HG02678 (cell line): ENCODE measurements at regions not wholly inside any gene's neighbourhood (a gene's known extent, or its start where the extent isn't known, plus 50 kb on each side); places are given as distances from the start of the nearest gene placed in this dataset.
"Not testable (repeated sequence)": the region's sequence is repeated elsewhere in the genome, so short reads cannot be mapped to it uniquely, and the experiment has no call there.

Source experiments
- ATAC-seq: cut with Tn5 transposase; IDR thresholded peaks from one replicate; pipeline ENCODE4 v1.9.1; 2021; ENCODE audit warnings: mild to moderate bottlenecking, moderate library complexity; ENCODE audit not compliant: unreplicated experiment

- no peak for ATAC-seq
Measured at GRCh38 chr4:164154416-164154815, 599.5 kb upstream of the SMIM31 start.

DNA sequence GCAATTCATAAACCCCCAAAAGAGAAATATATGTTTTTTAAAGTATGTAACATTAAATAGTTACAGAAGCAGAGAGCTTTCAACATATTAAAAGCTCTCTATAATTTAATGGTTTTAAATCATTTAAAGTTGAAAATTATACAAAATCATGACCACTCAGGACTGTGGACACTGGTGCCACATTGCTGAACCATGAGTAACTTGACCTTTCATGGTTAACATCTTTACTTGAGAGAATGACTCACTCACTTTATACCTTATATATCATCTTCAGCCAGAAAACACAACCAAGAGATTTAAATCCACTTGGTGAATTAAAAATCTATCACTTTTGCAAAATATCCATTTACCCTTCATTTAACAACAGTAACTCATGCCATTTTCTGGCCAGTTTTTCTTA lies 584.3 kb upstream of the SMIM31 start:
- ATAC-seq = no peak

GRCh38 chr4:164177153-164177552 lies 576.8 kb upstream of the SMIM31 start:
- no peak for ATAC-seq

DNA sequence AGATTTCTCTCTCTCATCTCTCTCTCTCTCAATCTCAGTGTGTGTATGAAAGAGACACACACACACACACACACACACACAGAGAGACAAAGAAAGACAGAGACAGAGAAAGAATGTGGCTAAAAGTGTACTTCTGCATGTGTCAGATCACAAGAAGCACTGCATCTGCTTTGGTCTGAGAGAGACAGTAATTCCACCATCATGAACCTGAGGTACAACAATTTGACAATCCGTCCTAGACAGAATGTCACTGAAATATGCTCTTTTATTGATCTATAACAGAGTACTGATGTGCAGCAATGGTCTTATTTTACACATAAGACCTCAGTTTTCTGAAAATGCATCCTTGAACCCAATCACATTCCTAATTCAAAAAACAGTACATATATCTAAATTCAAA lies 576.2 kb upstream of the SMIM31 start:
- ATAC-seq = no peak

DNA sequence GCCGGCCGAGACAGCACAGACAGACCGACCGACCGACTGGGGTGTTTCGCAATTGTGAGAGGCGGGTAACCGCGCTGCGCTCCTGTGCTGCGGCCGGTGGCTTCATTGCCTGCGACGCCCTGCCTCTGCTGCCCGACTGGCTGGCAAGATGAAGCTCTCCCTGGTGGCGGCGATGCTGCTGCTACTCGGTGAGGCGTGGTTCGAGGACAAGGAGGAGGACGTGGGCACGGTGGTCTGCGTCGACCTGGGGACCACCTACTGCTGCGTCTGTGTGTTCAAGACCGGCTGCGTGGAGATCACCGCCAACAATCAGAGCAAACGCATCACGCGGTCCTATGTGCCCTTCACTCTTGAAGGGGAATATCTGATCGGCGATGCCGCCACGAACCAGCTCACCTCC lies 565.7 kb upstream of the SMIM31 start:
- no peak for ATAC-seq

DNA sequence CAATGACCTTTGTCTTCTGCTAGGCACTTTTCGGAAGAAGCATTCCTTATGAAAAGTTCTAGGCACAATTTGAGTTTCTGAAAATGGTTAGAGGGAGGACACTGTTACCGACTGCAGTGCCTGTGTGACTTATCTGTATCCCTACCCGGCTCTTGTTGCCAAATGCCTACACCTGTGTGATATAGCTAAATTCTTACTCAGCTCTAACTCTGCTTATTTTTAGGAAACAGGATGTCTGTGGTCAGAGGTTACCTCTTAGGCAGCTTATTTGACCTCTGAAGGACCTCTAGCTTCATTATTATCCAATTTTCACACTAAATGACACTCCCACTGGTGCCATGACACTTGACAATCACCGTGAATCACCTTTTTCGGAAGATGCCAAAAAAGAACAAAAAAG lies 561.1 kb upstream of the SMIM31 start:
- ATAC-seq = no peak

DNA sequence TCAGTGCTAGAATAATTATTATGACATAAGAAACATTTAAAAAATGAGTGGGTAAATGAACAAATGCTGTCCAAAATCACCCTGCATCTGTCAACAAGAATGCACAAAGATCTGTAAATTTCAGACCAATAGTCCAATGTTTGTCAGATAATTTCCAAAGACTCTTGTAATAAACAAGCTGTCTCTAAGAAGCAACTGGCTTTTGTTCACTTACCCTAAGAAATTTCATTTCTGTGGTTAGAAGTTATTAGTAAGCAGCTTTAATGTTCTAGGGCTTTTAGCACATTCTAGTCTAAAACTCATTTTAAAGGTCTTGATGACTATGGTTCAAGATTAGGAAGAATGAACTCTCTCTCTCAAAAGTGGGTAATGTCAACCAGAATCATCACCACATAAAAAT lies 560.3 kb upstream of the SMIM31 start:
- no peak for ATAC-seq

DNA sequence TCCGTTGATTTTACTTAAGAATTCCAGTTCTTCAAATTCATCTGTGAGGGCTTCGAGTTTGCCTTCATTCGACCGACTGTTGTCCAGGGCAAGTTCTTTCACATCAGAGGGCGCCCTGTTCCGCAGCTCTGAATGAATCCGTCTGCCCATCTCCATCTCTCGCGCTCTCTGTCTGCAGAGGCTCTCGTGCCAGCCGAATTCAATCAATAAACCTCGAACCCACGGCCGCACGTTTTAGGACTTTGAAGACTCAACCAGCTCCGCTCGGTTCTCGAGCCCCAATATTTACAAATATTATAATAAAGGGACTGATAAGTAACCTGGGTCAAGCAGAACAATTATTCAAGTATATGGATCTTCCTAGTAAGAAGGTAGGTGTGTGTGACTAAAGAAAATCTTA lies 556.4 kb upstream of the SMIM31 start:
- no peak for ATAC-seq

GRCh38 chr4:164203476-164203875 lies 550.5 kb upstream of the SMIM31 start:
- no peak for ATAC-seq

DNA sequence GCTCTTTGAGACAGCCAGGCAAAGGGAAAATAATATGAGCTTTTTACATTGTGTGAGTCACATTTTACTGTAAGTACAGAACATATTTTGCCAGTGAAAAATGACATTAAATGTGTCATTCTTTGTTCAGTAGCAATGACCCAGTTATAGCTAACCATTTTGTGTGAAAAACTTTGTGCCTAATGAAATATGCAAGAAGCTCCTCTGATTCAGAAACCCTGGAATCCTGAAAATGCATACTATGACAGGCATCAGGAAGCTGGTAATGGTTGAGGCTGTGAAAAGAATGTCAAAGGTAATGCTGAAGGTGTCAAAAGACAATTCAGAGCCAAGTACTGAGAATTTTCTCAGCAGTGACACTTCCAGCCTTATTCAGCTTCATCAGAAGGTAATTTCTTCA lies 549.5 kb upstream of the SMIM31 start:
- no peak for ATAC-seq

DNA sequence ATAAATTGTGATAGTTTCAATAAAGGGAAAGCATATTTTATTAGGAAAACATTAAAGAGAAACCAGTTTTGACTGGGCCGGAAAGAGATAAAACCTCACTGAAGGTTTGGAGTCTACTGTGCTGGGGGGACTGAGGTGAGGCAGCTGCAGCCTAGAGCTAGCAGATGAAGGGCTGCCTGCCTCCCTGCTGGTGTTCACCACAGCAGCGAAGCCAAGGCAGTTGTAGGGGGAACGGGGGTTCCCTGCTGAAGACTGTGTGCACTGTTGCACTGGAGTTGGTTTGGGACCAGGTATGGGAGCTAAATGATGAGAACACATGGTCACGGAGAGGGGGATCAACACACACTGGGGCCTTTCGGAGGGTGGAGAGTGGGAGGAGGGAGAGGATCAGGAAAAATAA lies 546.5 kb upstream of the SMIM31 start:
- ATAC-seq = no peak

GRCh38 chr4:164210377-164210776 lies 543.6 kb upstream of the SMIM31 start:
- ATAC-seq = no peak

GRCh38 chr4:164212134-164212533 lies 541.8 kb upstream of the SMIM31 start:
- no peak for ATAC-seq

DNA sequence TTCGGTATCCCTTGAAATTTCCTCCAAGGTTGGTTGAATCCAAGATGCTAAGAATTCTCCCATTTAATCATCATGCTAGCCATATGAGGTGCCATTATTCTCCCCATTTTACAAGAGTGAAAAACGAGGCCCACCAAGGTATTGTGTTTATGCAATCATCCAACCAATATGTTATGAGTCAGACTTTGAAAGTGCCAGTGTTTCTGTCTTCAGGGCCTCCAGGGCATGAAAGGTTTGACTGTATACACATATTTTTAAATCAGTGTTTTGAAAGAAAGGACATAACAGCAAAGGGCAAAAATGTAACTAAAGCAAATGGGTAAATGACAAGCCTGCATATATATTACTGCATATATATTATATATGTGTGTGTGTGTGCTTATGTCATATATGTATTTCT lies 541.2 kb upstream of the SMIM31 start:
- ATAC-seq = no peak

DNA sequence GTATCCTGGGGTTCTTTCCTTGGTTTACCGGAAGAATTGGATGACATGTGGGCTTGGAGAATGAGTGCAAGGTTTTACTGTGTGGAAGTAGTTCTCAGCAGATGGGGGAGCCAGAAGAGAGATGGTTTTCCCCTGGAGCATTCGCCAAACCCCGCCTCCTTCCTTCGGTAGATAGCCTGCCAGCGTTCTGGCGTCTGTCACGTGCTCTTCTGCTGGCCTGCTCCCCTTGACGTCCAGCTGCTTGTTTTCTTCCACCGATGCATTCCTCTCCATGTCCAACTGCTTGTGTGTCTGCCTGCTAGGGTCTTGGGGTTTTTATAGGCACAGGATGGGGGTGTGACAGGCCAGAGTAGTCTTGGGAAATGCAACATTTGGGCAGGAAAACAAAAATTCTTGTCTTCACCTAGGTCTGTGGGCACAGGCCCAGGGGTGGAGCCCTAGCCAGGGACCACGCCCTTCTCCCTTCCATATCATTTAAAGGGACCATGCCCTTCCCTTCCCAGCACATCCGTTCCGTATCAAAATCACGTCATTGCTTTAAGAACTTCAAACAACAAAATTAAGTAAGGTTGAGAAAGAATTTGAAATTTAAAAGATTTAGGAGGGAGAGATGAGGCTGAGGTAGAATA lies 538.7 kb upstream of the SMIM31 start:
- no peak for ATAC-seq

- ATAC-seq = no peak
Measured at GRCh38 chr4:164221631-164222030, 532.3 kb upstream of the SMIM31 start.

- ATAC-seq = no peak
Measured at GRCh38 chr4:164224871-164225270, 529.1 kb upstream of the SMIM31 start.

DNA sequence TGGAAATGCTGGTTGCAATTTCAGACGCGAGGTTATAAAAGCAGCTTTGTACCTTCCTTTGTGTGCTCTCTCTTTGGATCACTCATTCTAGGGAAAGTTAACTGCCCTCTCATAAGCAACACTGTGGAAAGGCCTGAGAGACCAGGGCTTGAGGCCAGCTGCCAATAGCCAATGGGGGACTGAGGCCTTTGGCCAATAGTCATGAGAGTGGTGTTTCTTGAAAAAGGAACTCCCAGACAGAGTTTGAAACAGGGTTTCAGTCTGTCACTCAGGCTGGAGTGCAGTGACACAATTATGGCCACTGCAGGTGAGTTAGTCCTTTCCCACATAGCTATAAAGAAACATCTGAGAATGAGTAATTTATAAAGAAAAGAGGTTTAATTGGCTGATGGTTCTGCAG lies 524.7 kb upstream of the SMIM31 start:
- no peak for ATAC-seq

- no peak for ATAC-seq
Measured at GRCh38 chr4:164239433-164239832, 514.5 kb upstream of the SMIM31 start.

DNA sequence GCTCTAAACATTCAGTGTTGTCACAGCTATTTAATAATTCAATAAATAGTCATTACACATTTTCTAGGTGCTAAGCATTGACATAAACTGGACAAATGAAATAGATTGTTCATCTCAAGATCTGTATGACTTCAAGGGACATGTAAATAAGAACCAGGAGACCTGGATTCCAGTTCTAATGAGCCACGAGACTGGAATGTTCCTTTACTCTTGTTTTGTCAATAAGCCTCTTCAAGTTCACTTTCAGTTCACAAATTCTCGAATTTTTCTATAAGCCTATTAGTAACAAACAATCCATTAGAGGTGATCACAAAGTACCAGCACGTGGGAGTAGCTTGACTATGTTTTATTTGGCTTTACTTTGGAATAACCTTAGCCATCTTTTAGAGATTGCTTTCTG lies 514.0 kb upstream of the SMIM31 start:
- no peak for ATAC-seq

GRCh38 chr4:164251257-164251656 lies 502.7 kb upstream of the SMIM31 start:
- no peak for ATAC-seq

DNA sequence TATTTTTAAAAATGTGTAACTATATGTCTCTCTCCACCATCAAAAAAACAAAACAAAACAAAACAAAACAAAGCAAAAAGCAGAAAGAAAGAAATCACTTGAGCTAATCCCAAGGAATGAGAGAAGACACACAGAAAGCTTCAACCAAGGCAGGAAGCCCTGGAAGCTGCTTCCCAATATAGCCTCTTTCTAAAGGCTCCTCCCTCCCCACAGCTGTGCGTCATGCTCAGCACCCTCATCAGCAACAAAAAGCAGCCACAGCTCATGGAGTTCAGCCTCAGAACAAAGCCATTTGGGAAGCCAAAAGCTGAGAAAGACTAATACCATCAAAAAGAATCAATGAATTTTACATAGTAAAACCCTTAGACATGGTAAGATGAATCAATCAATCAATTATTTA lies 501.6 kb upstream of the SMIM31 start:
- ATAC-seq = no peak

GRCh38 chr4:164261831-164262230 lies 492.1 kb upstream of the SMIM31 start:
- ATAC-seq = no peak

GRCh38 chr4:164262508-164262907 lies 491.4 kb upstream of the SMIM31 start:
- ATAC-seq = not testable (repeated sequence)
